DND-41 (cell line): ENCODE measurements at regions not wholly inside any gene's neighbourhood (a gene's known extent, or its start where the extent isn't known, plus 50 kb on each side); places are given as distances from the start of the nearest gene placed in this dataset.
"Not testable (repeated sequence)": the region's sequence is repeated elsewhere in the genome, so short reads cannot be mapped to it uniquely, and the experiment has no call there.

Experiments used
- CTCF ChIP-seq: IDR thresholded peaks from 2 replicates; pipeline ENCODE4 v1.5.1; 2012; ENCODE audit warnings: borderline replicate concordance, low read length, moderate library complexity, mild to moderate bottlenecking; ENCODE audit not compliant: poor library complexity, severe bottlenecking; ENCODE audit errors: extremely low read depth
- EZH2 ChIP-seq: IDR thresholded peaks from 3 replicates; pipeline ENCODE4 v1.6.1; 2012; ENCODE audit warnings: borderline replicate concordance, low read depth, mild to moderate bottlenecking, moderate library complexity, low read length, inconsistent platforms; ENCODE audit not compliant: severe bottlenecking

GRCh38 chr3:61494309-61494708, 67.1 kb upstream of the PTPRG start:
- TF ChIP-seq CTCF, EZH2: not testable (repeated sequence)
